Hindlimb muscle (tissue), 1 donor: ENCODE measurements at regions not wholly inside any gene's neighbourhood (a gene's known extent, or its start where the extent isn't known, plus 50 kb on each side); places are given as distances from the start of the nearest gene placed in this dataset.

Source experiments
- DNase-seq: peaks from one replicate; pipeline ENCODE4 v3.0.0-alpha.2; 2013

GRCh38 chr1:220356981-220357850 is 85.0 kb upstream of the RAB3GAP2 start:
- DNase-seq, result no peak

DNA sequence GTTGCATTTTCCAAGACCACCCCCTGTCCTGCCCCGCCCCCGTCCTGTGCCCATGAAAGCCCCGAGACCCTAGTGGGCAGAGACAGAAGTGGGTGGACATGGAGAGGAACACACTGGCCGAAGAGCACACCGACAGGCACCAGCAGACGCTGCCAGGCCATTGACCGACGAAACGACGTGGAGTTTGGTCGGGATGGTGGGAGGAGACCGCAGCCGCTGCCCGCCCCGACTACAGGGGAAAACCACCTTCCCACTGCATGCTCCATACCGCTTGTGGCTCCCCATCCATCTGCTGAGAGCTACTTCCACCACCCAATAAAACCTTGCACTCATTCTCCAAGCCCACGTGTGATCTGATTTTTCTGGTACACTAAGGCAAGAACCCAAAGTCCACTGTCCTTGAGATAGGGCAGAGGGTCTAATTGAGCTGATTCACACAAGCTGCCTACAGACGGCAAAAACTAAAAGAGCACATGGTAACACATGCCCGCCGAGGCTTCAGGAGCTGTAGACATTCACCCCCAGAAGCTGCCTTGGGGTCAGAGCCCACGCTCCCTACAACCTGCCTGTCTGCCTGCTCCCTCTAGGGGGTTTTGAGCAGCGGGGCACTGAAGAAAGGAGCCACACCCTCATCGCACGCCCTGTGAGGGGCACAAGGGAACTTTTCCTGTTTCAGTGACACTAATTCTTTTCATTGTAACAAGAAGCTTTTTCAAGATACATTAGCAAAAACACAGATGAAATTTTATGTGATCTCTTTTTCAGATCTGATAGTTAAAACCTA is 81.2 kb upstream of the RAB3GAP2 start:
- DNase-seq, result no peak

GRCh38 chr1:220348211-220348610 is 76.0 kb upstream of the RAB3GAP2 start:
- DNase-seq, result no peak

DNA sequence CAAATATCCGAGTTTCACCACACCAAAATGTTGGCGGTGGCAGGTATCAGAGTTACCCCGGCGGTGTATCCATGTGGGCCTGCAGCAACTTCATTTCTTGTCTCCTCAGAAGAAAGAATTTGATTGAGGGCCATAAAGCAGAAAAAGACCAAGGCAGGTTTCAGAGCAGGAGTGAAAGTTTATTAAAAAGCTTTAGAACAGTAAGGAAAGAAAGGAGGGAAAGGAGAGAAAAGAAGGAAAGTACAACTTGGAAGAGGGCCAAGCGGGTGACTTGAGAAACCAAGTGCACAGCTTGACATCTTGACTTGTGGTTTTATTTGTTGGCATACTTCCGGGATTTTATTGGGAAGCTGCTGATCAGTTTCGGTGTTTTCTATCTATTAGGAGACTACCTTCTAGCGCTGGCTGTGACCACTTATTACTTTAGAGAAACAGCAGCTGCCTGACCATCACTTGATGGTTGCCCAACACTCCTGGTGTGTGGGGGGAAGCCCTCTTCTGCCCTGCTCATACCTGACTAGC is 75.5 kb upstream of the RAB3GAP2 start:
- no peak for DNase-seq

DNA sequence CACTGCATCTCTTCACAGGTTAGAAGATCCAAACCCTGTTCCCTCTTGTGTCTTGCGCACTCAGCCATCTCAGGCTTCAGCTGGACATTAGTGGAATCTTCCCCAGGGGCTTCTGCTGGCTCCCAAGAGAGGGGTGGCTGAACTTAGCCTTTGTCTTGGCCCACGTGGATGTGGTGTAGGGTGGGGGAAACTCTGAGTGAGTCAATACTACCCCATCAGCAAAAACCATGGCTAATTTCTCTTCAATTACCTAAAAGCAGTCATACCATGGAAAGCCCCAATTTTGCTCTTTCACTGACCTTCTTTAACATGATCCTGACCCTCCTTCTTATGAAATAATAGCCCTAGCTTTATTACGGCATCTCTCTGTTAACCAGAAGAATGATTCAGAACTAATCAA is 72.5 kb upstream of the RAB3GAP2 start:
- no peak for DNase-seq

DNA sequence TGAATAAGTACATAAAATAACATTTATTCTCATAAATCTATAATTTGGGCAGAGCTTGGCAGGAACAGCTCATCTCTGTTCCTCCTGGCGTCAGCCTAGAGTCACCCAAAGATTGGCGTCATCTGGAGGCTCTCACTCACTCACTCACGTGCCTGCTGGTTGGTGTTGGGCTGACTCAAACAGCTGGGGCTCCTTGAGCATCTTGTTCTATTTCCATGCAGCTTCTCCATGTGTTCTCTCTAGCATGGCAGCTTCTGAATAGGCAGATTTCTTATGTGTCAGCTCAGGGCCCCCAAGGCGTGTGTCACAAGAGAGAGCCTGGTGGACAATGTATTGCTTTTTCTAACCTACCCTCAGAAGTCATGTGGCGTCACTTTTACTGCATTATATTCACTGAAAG is 70.6 kb upstream of the RAB3GAP2 start:
- DNase-seq, result no peak

DNA sequence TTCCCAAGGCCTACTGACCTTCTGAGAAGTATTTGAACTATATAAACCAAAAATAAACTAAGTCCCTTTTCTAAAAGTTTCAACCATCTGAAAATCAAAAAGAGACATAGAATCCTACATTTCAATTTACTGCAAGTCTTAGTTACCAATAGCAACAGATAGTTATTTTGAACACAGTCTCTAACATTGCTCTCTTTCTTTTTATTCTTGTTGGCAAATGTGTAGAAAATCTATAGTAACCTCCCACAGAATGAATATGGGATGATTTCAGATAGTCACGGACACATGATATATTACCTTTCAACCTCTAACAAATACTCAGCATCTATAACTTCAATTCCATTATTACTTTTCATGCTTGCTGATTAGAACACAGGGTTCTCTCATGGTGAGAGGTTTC is 68.9 kb upstream of the RAB3GAP2 start:
- no peak for DNase-seq

GRCh38 chr1:220339581-220339980 is 67.3 kb upstream of the RAB3GAP2 start:
- no peak for DNase-seq

DNA sequence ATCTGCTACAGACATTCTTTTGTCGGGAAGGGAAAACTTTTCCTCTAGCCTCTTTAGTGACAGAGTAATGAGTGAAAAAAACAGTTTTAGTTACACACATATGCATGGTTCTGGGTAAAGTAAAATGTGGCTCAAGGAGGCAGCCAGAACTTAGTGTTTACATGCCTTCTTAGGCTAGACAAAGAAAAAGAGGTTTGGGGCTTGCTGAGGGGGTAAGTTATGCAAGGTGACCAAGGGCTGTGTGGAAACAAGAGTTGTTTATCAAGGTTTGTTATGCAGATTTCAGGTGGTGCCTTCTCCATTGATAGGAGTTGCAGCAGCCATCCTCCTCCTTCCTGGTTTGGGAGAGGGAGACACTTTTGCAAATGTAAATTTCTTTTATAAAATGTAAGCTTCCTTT is 66.5 kb upstream of the RAB3GAP2 start:
- DNase-seq, result no peak

GRCh38 chr1:220336391-220337031 is 64.3 kb upstream of the RAB3GAP2 start:
- no peak for DNase-seq

DNA sequence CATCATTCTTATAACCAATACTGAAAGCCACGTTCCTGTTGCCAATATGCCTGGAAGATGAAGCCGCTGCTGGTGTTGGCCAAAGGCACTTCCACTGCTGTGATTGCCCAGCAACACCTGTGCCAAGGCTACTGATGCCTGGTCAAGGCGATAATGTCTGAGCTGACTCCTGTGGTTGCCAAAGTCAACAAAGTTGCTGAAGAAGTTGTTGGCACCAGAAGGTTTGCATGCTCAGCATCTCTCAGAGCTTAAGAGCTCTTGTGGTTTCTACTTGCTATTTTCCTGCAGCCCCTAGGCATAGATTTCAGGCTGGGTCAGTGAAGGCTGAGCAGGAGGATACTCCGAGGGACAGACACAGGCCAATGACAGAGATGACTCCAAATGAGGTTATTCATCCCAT is 63.4 kb upstream of the RAB3GAP2 start:
- DNase-seq, result no peak

DNA sequence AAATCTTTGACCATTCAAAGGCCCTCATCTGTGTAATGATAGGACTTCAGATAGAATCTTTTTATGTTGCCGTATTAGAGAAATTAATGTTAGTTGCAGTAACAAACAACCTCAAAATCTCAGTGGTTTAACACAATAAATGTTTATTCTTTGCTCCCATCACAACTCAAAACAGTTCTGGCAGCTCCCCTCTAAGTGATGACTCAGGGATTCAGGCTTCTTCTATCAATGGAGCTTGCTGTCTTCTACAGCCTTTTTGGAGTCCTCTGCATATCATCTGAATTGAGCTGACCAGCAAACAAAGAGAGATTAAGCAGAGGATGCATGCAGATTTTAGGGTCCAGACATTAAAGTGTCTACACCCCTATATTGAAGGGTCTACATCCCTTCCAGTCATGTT is 59.1 kb upstream of the RAB3GAP2 start:
- no peak for DNase-seq

DNA sequence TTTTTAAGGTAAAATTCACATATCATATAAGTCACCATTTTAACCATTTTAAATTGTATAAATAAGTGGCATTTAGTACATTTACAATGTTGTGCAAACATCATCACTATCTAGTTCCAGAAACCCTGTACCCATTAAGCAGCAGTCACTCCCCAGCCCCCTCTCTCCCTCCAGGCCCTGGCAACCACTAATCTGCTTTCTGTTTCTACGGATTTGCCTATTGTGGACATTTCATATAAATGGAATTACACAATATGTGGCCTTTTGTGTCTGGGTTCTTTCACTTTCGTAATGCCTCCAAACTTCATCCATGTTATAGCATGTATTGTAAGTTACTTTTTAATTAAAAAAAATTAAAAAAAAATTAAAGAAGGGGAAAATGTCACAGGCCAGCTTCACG is 58.0 kb upstream of the RAB3GAP2 start:
- no peak for DNase-seq

GRCh38 chr1:220327106-220327505 is 54.9 kb upstream of the RAB3GAP2 start:
- DNase-seq, result no peak

DNA sequence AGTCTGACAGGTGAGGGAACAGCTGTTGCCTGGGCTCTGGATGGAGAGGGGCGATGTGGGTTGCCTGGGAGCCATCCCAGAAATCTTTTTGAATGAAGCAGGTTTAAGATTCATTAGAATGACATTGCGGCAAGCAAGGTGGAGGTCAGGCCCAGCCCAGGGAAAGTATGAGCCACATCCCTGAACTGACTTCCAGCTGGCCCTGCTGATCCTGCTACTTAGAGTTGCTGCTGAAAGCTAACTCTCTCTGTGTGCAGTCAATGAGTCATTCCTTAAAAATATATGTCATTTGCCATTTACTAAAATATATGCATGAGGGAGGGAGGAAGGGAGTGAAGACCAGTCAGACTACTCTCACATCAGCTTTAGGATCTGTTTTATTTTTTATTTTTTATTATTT is 54.3 kb upstream of the RAB3GAP2 start:
- no peak for DNase-seq

DNA sequence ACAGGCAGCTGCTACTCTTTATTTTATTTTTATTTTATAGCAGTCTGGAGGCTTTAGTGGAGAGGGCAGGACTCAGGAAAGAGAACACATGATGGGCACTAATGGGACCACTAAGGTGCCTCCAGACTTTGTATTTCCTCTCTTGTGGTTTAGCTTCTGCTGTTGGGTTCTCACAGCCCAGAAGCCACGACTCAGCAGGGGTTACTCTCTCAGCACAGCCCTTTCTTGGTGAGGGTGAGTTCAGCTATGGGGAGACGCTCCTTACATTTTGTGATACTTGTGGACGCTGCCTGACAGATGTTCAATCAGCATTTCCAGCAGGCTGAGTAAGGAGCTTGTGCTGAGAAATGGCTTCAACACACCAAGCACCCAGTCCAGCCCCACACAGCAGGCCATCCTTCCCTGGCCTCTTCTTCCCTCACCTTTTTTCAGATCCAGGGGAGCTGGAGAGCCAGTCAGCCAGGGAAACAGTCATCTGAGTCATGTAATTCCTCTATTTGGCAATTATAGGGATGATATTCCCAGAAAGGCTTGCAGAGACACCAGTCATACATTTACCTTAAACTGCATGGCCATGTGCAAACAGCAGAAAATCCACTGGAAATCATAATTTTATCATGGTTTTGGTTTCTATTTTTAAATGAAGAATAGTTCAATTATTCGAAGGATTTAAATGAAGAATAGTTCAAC is 53.2 kb upstream of the RAB3GAP2 start:
- no peak for DNase-seq

- no peak for DNase-seq
Observed at GRCh38 chr1:220323717-220324116, 51.5 kb upstream of the RAB3GAP2 start.

- DNase-seq, result no peak
Observed at GRCh38 chr1:220322570-220322969, 50.3 kb upstream of the RAB3GAP2 start.
